Mononuclear cell (primary cell): ENCODE measurements at regions not wholly inside any gene's neighbourhood (a gene's known extent, or its start where the extent isn't known, plus 50 kb on each side); places are given as distances from the start of the nearest gene placed in this dataset.

Source experiments
- H3K27me3 ChIP-seq: 2 replicates; pipeline ENCODE4 v1.6.0; 2011; ENCODE audit warnings: low read length, control low read depth; ENCODE audit not compliant: insufficient read depth
- H3K4me1 ChIP-seq: 2 replicates; pipeline ENCODE4 v1.5.1; 2011; ENCODE audit warnings: mild to moderate bottlenecking, low read length, control low read depth; ENCODE audit not compliant: insufficient read depth
- H3K4me3 ChIP-seq: 2 replicates; pipeline ENCODE4 v1.5.1; 2011; ENCODE audit warnings: mild to moderate bottlenecking, low read length, moderate library complexity
- H3K9me3 ChIP-seq: 2 replicates; pipeline ENCODE4 v1.5.1; 2011; ENCODE audit warnings: low read depth, mild to moderate bottlenecking, control low read depth, low read length

DNA sequence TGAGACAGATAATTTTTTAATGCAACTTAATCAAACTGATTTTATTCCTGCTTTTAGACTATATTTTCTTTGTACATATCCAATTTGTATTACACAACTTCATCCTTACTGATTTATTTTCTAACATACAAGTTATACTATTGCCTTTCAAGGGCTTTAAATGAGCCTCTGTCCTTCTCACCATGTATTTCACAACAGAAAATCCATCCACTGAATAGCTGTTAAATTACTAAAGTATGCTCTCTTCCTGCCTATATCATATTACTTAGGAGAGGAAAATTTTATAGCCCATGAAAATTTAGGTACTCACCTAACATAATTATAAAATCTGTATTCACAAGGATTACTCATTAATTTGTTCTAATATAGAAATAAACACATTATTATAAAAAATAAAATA lies 528.6 kb downstream of the ANKRD50 start:
- Histone ChIP-seq H3K27me3 (no peaks in the 10 kb centered on the region), H3K4me3 (no peak overlapping the region), H3K4me1 (no peaks in the 10 kb centered on the region), H3K9me3 (no peaks in the 10 kb centered on the region)

DNA sequence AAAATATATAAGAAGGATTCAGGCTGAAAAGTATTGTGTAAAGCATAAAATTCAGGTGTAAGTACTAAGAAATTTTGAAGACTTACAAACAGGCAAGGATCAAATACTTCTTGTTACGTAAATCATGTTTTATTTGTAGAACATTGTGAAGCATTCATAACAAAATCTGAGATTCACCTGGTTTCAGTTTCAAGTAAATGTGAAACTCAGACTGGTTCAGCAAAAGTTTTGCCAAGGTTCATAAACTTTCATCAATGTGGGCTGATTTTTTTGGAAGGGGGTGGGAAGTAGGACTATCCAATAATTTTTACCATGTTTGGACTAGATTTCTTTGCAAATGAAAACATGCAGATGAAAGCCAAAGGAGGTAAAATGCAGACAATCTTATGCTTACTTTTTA lies 527.7 kb downstream of the ANKRD50 start:
- no peaks in the 10 kb centered on the region for H3K27me3 ChIP-seq
- H3K4me1 ChIP-seq = no peaks in the 10 kb centered on the region
- no peaks in the 10 kb centered on the region for H3K9me3 ChIP-seq
- H3K4me3 ChIP-seq = no peak overlapping the region

DNA sequence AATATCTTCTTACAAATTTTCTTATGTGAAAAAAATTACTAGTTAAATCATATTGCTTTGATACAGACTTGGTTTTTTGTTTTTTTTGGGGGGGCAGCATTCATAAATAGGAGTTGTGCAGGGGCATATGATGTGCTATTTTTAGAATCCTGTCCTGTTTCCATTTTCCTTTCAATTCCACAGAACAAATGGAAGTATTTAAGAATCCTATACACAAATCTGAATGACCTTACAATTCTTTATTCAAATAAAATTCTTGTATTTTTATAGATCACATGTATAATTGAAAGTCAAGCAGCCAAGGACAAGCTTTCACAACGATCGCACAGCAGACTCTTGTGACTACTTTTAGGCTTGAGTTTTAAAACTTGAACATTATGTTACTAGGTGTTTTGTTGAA lies 523.9 kb downstream of the ANKRD50 start:
- no peaks in the 10 kb centered on the region for H3K9me3 ChIP-seq
- H3K4me3 ChIP-seq = no peak overlapping the region
- H3K4me1 ChIP-seq = no peaks in the 10 kb centered on the region
- no peaks in the 10 kb centered on the region for H3K27me3 ChIP-seq

DNA sequence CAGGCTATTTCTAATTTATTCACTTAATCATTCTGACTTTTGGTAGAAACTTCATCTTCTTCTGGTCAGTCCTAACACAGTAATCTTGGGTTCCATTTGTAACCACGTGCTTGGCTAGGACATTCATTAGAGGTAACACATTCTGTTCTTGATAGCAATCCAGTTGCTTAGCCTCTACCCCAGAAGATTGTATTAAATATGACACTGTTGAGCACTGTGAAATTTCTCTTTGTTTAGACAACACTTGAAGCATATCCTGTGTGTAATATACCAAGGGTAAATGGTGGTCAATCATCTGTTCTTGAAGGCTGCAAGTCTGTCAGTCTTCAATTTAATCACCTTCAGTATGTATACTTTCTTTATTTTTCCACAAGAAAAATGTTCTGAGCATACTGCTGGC lies 523.0 kb downstream of the ANKRD50 start:
- Histone ChIP-seq H3K9me3 (no peaks in the 10 kb centered on the region), H3K4me1 (no peaks in the 10 kb centered on the region), H3K27me3 (no peaks in the 10 kb centered on the region), H3K4me3 (no peak overlapping the region)

DNA sequence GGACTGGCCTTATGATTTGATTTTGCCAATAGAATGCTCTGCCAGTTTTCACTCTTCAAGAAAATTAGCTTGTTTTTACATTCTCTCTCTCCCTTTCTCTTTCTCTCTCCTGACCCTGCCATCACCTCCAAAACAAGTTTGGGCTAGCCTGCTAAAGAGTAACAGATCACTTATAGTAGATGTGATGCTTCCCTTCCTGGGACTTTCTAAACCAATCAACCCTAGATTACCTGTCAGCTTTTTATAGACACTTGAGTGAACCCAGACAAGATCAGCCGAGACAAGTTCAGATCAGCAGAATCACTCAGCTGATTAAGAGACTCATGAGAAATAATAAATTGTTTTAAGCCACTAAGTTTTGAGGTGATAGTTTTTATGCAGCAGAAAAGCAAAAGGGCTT lies 521.2 kb downstream of the ANKRD50 start:
- no peaks in the 10 kb centered on the region for H3K4me1 ChIP-seq
- H3K9me3 ChIP-seq = no peaks in the 10 kb centered on the region
- H3K4me3 ChIP-seq = no peak overlapping the region
- no peaks in the 10 kb centered on the region for H3K27me3 ChIP-seq

DNA sequence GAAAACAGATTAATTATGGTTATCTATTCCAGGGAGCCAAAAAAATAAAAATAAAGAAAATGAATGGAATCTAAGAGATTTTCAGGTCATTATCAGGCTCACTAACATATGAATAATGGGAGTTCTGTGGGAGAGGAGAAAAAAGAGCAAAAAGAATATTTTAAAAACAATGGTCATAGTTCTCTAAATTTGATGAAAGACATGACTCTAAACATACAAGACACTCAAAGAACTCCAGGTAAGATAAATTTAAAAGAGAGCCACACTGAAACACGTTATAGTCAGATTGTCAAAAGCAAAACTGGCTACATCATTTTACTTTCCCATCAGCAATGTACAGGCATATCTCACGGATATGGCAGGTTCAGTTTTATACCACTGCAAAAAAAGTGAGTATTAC lies 520.0 kb downstream of the ANKRD50 start:
- H3K4me1 ChIP-seq = no peaks in the 10 kb centered on the region
- H3K4me3 ChIP-seq = no peak overlapping the region
- H3K9me3 ChIP-seq = no peaks in the 10 kb centered on the region
- H3K27me3 ChIP-seq = no peaks in the 10 kb centered on the region

DNA sequence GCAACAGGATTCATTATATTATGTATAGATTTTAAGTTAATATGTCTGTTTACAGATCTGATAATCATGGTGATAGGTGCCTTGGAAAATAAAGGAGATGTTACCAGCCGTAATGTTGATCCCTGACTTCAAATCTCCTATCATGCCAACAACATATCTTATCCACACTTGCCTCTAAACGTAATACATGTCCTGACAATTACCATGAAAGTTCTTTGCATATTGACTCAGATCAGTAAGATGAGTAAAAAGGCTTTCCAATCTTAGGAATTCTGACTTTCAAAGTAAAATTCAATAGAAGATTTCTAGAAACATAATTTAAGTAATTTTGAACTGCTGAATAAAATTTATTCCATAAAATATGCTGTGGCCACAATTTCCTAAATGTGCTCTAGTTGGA lies 513.3 kb downstream of the ANKRD50 start:
- no peaks in the 10 kb centered on the region for H3K9me3 ChIP-seq
- H3K4me3 ChIP-seq = no peak overlapping the region
- no peaks in the 10 kb centered on the region for H3K4me1 ChIP-seq
- no peaks in the 10 kb centered on the region for H3K27me3 ChIP-seq

DNA sequence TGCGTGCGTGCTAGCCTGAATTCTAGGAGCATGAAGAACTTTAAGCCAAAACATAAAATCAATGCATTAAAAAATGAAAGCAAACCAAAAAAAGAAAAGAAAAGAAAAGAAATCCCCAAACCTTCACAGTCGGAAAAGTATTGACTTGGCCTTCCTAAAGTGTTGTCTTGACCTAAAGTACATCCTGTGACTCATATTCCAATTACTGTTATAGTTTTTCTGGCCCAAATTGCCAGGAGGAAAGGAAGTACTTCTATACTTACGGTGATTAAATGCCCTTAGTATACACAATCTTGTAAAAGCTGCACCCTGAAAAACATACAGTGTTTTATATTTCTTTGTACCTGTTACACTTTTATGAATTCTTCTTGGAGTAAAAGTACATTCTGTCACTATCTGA lies 512.8 kb downstream of the ANKRD50 start:
- H3K4me3 ChIP-seq = no peak overlapping the region
- no peaks in the 10 kb centered on the region for H3K9me3 ChIP-seq
- no peaks in the 10 kb centered on the region for H3K4me1 ChIP-seq
- H3K27me3 ChIP-seq = no peaks in the 10 kb centered on the region

DNA sequence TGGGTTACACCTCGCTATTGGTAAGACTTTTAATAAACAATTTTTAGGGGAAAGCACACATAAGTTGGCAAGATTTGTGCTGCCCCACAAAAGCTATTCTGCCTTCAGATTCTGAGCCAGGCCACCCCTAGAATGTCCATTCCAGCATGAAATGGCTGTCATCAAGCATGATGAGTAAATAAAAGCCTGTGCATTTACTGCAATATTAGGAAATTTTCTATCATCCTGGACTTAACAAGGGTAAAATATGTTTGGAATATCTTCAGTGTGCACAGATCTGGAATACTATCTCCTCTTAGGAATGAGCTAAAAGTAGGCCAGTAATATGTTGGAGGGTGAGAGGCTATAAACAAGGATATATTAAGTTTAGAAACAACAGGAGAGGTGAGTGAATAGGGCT lies 510.9 kb downstream of the ANKRD50 start:
- Histone ChIP-seq H3K4me1 (no peaks in the 10 kb centered on the region), H3K9me3 (no peaks in the 10 kb centered on the region), H3K27me3 (no peaks in the 10 kb centered on the region), H3K4me3 (no peak overlapping the region)

DNA sequence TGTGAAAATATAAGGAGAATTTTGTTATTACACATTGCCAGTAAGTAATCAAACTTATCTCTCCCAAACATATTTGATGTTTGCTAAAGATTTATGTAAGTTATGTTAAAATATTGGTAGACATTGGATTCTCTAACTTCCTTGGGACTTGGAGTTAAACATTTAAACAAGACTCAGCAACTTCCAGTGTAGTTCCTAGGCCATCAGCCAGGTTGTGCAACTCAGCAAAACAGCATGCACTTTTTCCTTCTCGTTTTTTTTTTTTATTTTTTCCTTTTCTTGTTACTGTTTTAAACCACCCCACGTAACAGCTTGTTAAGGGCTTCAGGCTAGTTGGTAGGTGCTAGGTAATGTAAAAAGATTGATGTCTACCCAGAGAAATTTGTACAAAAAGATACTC lies 510.4 kb downstream of the ANKRD50 start:
- Histone ChIP-seq H3K27me3 (no peaks in the 10 kb centered on the region), H3K9me3 (no peaks in the 10 kb centered on the region), H3K4me3 (no peak overlapping the region), H3K4me1 (no peaks in the 10 kb centered on the region)

DNA sequence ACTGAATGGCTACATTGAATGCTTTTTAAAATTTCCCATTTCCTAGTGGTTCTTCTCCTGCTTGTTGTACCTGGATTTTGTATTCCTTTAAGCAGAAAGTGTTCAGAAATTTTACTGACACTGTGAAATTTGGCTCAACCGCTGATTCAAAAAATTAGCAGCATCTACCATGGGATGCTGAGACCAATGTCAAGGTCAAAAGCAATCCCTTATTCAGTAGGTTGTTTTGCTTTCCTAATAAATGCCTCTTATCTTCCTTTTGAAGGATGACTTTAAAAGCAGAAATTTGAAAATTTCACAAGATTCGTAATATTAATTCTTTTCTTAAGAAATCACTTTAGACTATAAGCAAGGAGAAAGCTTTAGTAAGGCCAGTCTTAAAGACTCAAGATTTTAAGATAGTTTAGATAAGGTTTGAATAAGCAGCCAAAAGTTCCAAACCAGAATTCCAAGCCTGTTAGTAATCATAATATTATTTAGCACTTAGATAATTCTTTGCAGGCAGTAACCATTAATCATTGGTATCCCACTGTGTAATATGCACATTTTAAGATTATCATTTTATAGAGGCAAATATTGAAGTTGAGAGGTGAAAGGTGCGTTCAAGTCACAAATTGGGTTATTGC lies 508.8 kb downstream of the ANKRD50 start:
- no peak overlapping the region for H3K4me3 ChIP-seq
- H3K9me3 ChIP-seq = no peaks in the 10 kb centered on the region
- H3K27me3 ChIP-seq = no peaks in the 10 kb centered on the region
- no peaks in the 10 kb centered on the region for H3K4me1 ChIP-seq

DNA sequence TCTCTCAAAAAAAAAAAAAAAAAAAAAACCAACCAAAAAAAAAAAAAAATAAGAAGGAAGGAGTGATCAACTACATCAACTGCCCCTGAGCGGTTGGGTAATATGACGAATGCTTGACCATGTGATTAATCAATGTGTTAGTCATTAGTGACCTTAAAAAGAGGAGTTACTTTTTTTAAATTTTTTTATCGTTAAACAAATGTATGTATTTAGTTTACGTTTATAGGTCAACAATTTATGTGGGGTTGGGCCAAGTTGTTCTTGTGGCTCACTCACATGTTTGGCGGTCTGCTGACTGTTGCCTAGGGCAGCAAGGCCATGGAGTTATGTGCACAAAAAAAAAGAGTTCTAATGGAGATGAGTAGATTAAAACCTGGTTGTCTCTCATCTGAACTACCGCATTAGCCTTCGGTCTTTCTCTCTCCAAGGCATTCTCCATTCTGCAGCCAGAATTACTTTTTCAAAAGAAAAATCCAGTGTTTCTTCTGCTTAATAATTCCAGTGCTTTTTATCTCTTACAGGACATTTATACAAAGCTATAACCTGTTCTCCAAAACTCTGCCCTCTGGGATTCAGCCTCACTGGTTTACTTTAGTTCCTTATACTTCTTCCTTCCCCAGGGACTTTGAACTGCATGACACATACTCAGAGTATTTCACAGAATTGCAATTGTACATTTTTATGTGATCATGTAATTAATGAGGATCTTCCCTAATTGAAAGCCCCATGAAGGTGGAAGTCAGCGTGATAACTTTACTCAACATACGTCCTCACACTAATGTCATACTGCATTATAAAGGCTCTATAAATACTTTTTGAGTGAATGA lies 505.5 kb downstream of the ANKRD50 start:
- no peaks in the 10 kb centered on the region for H3K4me1 ChIP-seq
- no peaks in the 10 kb centered on the region for H3K9me3 ChIP-seq
- no peak overlapping the region for H3K4me3 ChIP-seq
- no peaks in the 10 kb centered on the region for H3K27me3 ChIP-seq

DNA sequence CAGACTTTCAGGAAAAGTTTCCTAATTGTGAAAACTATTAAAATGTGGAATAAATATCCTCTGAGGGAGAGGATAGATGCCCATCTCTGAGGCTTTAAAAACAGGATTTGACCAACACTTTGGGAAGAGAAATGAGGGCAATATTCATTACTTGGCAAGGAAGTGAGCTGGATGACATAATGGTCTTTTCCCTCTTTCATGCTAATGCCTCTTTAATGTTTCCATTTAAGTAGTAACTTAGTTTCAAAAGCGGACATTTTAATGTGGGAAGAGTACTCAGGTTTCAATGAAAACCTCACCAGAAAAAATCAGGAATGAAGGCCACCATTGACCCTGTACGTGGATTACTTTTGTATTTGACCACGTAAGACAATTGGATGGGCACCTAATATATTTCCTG lies 503.3 kb downstream of the ANKRD50 start:
- H3K4me1 ChIP-seq = no peaks in the 10 kb centered on the region
- no peak overlapping the region for H3K4me3 ChIP-seq
- H3K27me3 ChIP-seq = no peaks in the 10 kb centered on the region
- H3K9me3 ChIP-seq = no peaks in the 10 kb centered on the region

DNA sequence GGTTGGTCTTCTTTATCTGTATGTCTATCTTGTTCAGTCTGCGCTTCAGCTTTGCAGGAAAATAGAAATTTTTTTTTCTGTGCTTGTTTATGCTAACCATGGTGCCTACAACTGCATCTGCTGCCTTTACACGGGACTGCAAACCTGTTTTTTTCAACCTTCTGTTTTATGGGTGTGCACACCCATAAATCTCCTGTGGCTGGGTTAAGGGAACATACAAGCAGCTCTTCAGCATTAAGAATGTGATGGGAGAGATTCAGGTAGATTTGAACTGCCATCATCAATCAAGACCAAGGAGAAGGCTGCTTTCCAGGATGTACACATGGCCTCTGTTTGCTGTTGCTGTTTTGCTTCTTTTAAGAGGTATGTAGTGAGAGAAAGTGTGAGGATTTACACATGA lies 502.9 kb downstream of the ANKRD50 start:
- no peaks in the 10 kb centered on the region for H3K4me1 ChIP-seq
- H3K4me3 ChIP-seq = no peak overlapping the region
- no peaks in the 10 kb centered on the region for H3K9me3 ChIP-seq
- H3K27me3 ChIP-seq = no peaks in the 10 kb centered on the region

DNA sequence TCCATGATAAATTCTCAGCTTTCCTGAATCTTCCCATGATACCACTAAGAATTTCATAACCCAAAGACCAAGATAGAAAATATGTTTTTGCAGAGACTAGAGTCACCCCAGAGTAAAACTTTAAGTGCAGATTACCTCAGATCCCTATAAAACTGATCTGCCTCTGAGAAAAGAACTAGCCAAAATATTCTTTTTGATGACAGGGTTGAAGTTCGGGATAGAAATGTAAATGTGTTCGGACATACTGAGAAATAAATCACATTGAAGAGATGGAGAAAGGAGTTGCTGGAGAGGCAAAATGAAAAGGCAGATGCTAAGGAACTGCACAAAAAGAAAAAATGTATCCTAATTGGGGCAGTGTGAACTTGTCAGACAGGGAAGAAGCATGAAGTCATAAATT lies 501.8 kb downstream of the ANKRD50 start:
- H3K9me3 ChIP-seq = no peaks in the 10 kb centered on the region
- H3K4me1 ChIP-seq = no peaks in the 10 kb centered on the region
- no peaks in the 10 kb centered on the region for H3K27me3 ChIP-seq
- no peak overlapping the region for H3K4me3 ChIP-seq
